PC-3 (cell line): ENCODE measurements at regions not wholly inside any gene's neighbourhood (a gene's known extent, or its start where the extent isn't known, plus 50 kb on each side); places are given as distances from the start of the nearest gene placed in this dataset.

Experiments
- EZH2 ChIP-seq: fragments of 300-600 bp; sonication (generic); IDR thresholded peaks from one replicate; pipeline ENCODE4 v1.6.1; 2017; ENCODE audit warnings: antibody characterized with exemption, mild to moderate bottlenecking, low read length; ENCODE audit not compliant: unreplicated experiment
- EZH2phosphoT487 ChIP-seq: fragments of 300-600 bp; sonication (generic); IDR thresholded peaks from 2 replicates; pipeline ENCODE4 v1.6.1; 2018; ENCODE audit warnings: mild to moderate bottlenecking, antibody characterized with exemption, low read length, borderline replicate concordance
- TF ChIP-seq, protein P1 (sequence below): fragments of 300-600 bp; sonication (generic); conservative IDR thresholded peaks from 2 replicates; pipeline ENCODE4 v1.5.1; 2017; ENCODE audit warnings: antibody characterized with exemption, low read depth, mild to moderate bottlenecking, low read length

DNA sequence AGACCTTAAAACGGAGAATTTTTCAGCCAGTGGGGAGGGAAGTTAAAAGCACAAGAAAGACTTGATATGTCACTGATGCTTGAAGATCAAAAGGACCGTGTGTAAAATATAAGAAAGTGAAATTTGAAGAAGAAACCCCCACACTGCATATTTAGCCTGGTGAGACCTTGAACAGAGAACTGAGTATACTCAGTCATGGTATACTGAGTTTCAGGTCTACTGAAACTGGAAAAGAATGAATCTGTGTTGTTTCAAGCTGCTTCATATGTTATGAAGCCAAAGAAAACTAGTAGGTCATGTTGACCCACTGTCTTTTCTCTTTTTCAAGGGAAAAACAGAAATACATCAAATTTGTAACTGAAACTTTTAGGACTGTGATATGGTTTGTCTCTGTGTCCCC is 443.8 kb upstream of the GJE1 start:
- TF ChIP-seq, protein P1, sequence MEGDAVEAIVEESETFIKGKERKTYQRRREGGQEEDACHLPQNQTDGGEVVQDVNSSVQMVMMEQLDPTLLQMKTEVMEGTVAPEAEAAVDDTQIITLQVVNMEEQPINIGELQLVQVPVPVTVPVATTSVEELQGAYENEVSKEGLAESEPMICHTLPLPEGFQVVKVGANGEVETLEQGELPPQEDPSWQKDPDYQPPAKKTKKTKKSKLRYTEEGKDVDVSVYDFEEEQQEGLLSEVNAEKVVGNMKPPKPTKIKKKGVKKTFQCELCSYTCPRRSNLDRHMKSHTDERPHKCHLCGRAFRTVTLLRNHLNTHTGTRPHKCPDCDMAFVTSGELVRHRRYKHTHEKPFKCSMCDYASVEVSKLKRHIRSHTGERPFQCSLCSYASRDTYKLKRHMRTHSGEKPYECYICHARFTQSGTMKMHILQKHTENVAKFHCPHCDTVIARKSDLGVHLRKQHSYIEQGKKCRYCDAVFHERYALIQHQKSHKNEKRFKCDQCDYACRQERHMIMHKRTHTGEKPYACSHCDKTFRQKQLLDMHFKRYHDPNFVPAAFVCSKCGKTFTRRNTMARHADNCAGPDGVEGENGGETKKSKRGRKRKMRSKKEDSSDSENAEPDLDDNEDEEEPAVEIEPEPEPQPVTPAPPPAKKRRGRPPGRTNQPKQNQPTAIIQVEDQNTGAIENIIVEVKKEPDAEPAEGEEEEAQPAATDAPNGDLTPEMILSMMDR: no peak
- TF ChIP-seq EZH2: no peak
- no peak for TF ChIP-seq EZH2phosphoT487
